K562 (cell line): ENCODE measurements at regions not wholly inside any gene's neighbourhood (a gene's known extent, or its start where the extent isn't known, plus 50 kb on each side); places are given as distances from the start of the nearest gene placed in this dataset.

Experiments used
- ASH1L ChIP-seq: fragments of 450-650 bp; IDR thresholded peaks from 2 replicates; pipeline ENCODE4 v1.6.1; 2018; ENCODE audit warnings: borderline replicate concordance, mild to moderate bottlenecking, low read depth; ENCODE audit not compliant: partially characterized antibody
- CTCF ChIP-seq, 3 experiments: IDR thresholded peaks in 2 of 3; conservative IDR thresholded peaks in 1 of 3; 2 replicates each; pipeline ENCODE4 v1.5.1; 2011 to 2012; ENCODE audit warnings: low read length in 3 of 3, mild to moderate bottlenecking in 3 of 3, control low read depth in 2 of 3, improper control_type of control experiment in 1 of 3, inconsistent platforms in 1 of 3, low read depth in 1 of 3, mixed read lengths in 1 of 3, moderate library complexity in 1 of 3; ENCODE audit not compliant: insufficient read depth in 2 of 3
- RBM25 ChIP-seq: fragments of 200-400 bp; formaldehyde crosslinking; IDR thresholded peaks from 2 replicates; pipeline ENCODE4 v1.6.1; 2018; ENCODE audit warnings: low read length, low read depth, moderate library complexity; ENCODE audit not compliant: severe bottlenecking
- ZNF124 ChIP-seq: sonication (generic); formaldehyde crosslinking; IDR thresholded peaks from 2 replicates; pipeline ENCODE4 v1.8.1; 2022; ENCODE audit warnings: missing genetic modification reagents
- ZNF609 ChIP-seq: sonication (generic); formaldehyde crosslinking; IDR thresholded peaks from 2 replicates; pipeline ENCODE4 v1.8.1; 2023; ENCODE audit warnings: missing genetic modification reagents, mild to moderate bottlenecking, borderline replicate concordance

- TF ChIP-seq CTCF (IDR thresholded peaks at IDR 0.05 in 2 of 3, conservative IDR thresholded peaks at IDR 0.05 in 1 of 3; ENCODE audit: insufficient read depth in 2 of 3, low read depth in 1 of 3, low read length in 3 of 3) = no peak
- no peak for TF ChIP-seq RBM25
- no peak for TF ChIP-seq ZNF609 (CRISPR knock-in tag)
- no peak for TF ChIP-seq ASH1L
- no peak for TF ChIP-seq ZNF124
Observed at GRCh38 chr22:49718396-49718795, 109.3 kb downstream of the BRD1 start (continued).
